ENCODE measurements at regions not wholly inside any gene's neighbourhood (a gene's known extent, or its start where the extent isn't known, plus 50 kb on each side); places are given as distances from the start of the nearest gene placed in this dataset.
"Not testable (repeated sequence)": the region's sequence is repeated elsewhere in the genome, so short reads cannot be mapped to it uniquely, and the experiment has no call there.

- H3K4me3 ChIP-seq (replicated peaks in 1 of 2; ENCODE audit: low read depth in 2 of 2, low read length in 2 of 2): no peak overlapping the region
- no peak for TF ChIP-seq CTCF (IDR thresholded peaks at IDR 0.05; ENCODE audit: low read depth, low read length)
Measured at GRCh38 chrX:65971151-65971550, 68.7 kb downstream of the VSIG4 start.

GRCh38 chrX:65967159-65967558, 72.7 kb downstream of the VSIG4 start:
- not testable (repeated sequence) for H3K4me3 ChIP-seq (replicated peaks in 1 of 2; ENCODE audit: low read depth in 2 of 2, low read length in 2 of 2); DNase-seq (ENCODE audit: low read depth in 2 of 2)

More at GRCh38 chrX:65971151-65971550, 68.7 kb downstream of the VSIG4 start:
- no peak for DNase-seq (ENCODE audit: low read depth in 2 of 2)

DNA sequence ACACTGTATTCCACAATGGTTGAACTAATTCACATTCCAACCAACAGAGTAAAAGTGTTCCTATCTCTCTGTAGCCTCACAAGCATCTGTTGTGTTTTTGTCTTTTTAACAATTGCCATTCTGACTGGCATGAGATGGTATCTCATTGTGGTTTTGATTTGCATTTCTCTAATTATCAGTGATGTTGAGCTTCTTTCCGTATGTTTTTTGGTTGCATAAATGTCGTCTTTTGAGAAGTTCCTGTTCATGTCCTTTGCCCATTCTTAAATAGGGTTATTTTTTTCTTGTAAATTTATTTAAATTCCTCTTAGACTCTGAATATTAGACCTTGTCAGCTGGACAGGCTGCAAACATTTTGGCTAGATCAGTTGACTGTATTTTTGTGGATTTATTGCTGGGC, 78.2 kb downstream of the VSIG4 start:
- no peak for TF ChIP-seq CTCF (IDR thresholded peaks at IDR 0.05; ENCODE audit: low read depth, low read length)
- no peak overlapping the region for H3K4me3 ChIP-seq (replicated peaks in 1 of 2; ENCODE audit: low read depth in 2 of 2, low read length in 2 of 2)
- DNase-seq (ENCODE audit: low read depth in 2 of 2): no peak

- no peak overlapping the region for H3K4me3 ChIP-seq (replicated peaks in 1 of 2; ENCODE audit: low read depth in 2 of 2, low read length in 2 of 2)
- TF ChIP-seq CTCF (IDR thresholded peaks at IDR 0.05; ENCODE audit: low read depth, low read length): no peak
- no peak for DNase-seq (ENCODE audit: low read depth in 2 of 2)
Measured at GRCh38 chrX:65948103-65948502, 91.8 kb downstream of the VSIG4 start.

GRCh38 chrX:65941775-65942174, 98.1 kb downstream of the VSIG4 start:
- H3K4me3 ChIP-seq (replicated peaks in 1 of 2; ENCODE audit: low read depth in 2 of 2, low read length in 2 of 2): no peak overlapping the region
- TF ChIP-seq CTCF (IDR thresholded peaks at IDR 0.05; ENCODE audit: low read depth, low read length): no peak
- no peak for DNase-seq (ENCODE audit: low read depth in 2 of 2)

DNA sequence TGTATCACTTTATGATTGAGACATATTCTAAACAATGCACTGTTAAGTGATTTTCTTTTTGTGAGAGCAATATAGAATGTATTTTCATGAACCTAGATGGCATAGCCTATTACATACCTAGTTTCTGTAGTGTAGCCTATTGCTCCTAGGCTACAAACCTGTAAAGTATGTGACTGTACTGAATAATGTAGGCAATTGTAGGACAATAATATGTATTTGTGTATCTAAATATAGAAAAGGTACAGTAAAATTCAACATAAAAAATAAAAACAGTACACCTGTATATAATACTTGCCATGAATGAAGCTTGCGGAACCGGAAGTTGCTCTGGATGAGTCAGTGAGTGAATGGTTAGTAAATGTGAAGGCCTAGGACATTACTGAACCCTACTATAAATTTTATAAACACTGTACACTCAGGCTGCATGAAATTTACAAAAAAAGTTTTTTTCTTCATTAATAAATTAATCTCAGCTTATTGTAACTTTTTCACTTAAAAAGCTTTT, 106.7 kb downstream of the VSIG4 start:
- no peak for DNase-seq (ENCODE audit: low read depth in 2 of 2)
- H3K4me3 ChIP-seq (replicated peaks in 1 of 2; ENCODE audit: low read depth in 2 of 2, low read length in 2 of 2): no peak overlapping the region
- TF ChIP-seq CTCF (IDR thresholded peaks at IDR 0.05; ENCODE audit: low read depth, low read length): no peak

GRCh38 chrX:65932173-65933084, 107.5 kb downstream of the VSIG4 start:
- no peak for DNase-seq (ENCODE audit: low read depth in 2 of 2)
- no peak overlapping the region for H3K4me3 ChIP-seq (replicated peaks in 1 of 2; ENCODE audit: low read depth in 2 of 2, low read length in 2 of 2)
- TF ChIP-seq CTCF (IDR thresholded peaks at IDR 0.05; ENCODE audit: low read depth, low read length): no peak

All from cardiac fibroblast (primary cell).